ENCODE measurements at regions not wholly inside any gene's neighbourhood (a gene's known extent, or its start where the extent isn't known, plus 50 kb on each side); places are given as distances from the start of the nearest gene placed in this dataset.
A peak's percentile ranks its signal among the peaks of the same experiment; 100 is the strongest.

- TF ChIP-seq, protein P1, sequence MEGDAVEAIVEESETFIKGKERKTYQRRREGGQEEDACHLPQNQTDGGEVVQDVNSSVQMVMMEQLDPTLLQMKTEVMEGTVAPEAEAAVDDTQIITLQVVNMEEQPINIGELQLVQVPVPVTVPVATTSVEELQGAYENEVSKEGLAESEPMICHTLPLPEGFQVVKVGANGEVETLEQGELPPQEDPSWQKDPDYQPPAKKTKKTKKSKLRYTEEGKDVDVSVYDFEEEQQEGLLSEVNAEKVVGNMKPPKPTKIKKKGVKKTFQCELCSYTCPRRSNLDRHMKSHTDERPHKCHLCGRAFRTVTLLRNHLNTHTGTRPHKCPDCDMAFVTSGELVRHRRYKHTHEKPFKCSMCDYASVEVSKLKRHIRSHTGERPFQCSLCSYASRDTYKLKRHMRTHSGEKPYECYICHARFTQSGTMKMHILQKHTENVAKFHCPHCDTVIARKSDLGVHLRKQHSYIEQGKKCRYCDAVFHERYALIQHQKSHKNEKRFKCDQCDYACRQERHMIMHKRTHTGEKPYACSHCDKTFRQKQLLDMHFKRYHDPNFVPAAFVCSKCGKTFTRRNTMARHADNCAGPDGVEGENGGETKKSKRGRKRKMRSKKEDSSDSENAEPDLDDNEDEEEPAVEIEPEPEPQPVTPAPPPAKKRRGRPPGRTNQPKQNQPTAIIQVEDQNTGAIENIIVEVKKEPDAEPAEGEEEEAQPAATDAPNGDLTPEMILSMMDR (IDR thresholded peaks at IDR 0.05; ENCODE audit: insufficient read depth, low read depth, low read length, missing control alignments) = no peak
- no peak for DNase-seq (ENCODE audit: low read depth)
- H3K4me3 ChIP-seq (ENCODE audit: low read length) = no peak overlapping the region
These were observed 173.0 kb upstream of the TARS1 start for GRCh38 chr5:33267801-33268200.

- TF ChIP-seq, protein P1 (IDR thresholded peaks at IDR 0.05; ENCODE audit: insufficient read depth, low read depth, low read length, missing control alignments) = no peak
- no peak overlapping the region for H3K4me3 ChIP-seq (ENCODE audit: low read length)
- no peak for DNase-seq (ENCODE audit: low read depth)
These were observed 172.4 kb upstream of the TARS1 start for GRCh38 chr5:33268374-33268773.

DNA sequence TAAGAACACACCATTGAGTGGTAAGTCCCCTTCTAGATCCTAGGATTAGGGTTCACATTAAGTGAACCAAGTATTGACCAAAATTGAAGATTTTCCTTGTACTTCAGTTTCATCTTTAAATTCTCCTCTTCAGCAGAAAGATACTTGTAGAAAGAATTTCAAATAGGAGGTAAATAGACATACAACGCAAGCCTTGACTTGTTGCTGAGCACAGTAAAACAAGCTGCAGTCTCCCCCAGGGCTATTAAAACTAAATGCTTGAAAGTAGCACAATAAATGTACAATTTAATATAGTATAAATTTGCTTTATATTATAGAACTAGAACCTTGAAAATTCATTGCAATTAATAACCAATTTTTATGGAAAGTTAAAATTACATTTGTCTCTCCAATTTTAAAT, 170.1 kb upstream of the TARS1 start:
- no peak overlapping the region for H3K4me3 ChIP-seq (ENCODE audit: low read length)
- peak; percentile 79 for DNase-seq (ENCODE audit: low read depth)
- TF ChIP-seq, protein P1 (IDR thresholded peaks at IDR 0.05; ENCODE audit: insufficient read depth, low read depth, low read length, missing control alignments) = no peak

GRCh38 chr5:33271606-33272005, 169.2 kb upstream of the TARS1 start:
- H3K4me3 ChIP-seq (ENCODE audit: low read length) = no peak overlapping the region
- DNase-seq (ENCODE audit: low read depth) = no peak
- TF ChIP-seq, protein P1 (IDR thresholded peaks at IDR 0.05; ENCODE audit: insufficient read depth, low read depth, low read length, missing control alignments) = no peak

DNA sequence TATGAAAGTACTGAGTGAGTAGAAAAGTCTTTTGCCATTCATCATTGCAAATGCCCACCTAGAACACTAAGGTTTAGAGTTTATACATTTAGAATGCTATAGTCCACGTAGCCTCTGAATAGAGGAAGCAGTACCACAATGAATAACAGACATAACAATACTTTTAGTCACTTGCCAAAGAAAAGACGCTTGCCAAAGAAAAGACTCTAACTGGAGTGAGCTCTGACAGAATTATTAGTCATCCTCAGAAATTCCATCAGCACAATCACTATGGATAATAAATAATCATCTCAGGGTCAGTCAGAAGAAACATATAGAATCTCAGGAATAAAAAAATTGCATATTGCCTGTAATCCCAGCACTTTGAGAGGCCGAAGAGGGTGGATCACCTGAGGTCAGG, 168.5 kb upstream of the TARS1 start:
- H3K4me3 ChIP-seq (ENCODE audit: low read length) = no peak overlapping the region
- TF ChIP-seq, protein P1 (IDR thresholded peaks at IDR 0.05; ENCODE audit: insufficient read depth, low read depth, low read length, missing control alignments) = no peak
- peak; percentile 91 for DNase-seq (ENCODE audit: low read depth)

GRCh38 chr5:33273985-33274384, 166.8 kb upstream of the TARS1 start:
- TF ChIP-seq, protein P1 (IDR thresholded peaks at IDR 0.05; ENCODE audit: insufficient read depth, low read depth, low read length, missing control alignments) = no peak
- peak; percentile 63 for DNase-seq (ENCODE audit: low read depth)
- H3K4me3 ChIP-seq (ENCODE audit: low read length) = no peak overlapping the region

- TF ChIP-seq, protein P1 (IDR thresholded peaks at IDR 0.05; ENCODE audit: insufficient read depth, low read depth, low read length, missing control alignments) = no peak
- no peak overlapping the region for H3K4me3 ChIP-seq (ENCODE audit: low read length)
- DNase-seq (ENCODE audit: low read depth) = no peak
These were observed 165.4 kb upstream of the TARS1 start for GRCh38 chr5:33275391-33275790.

All from epithelial cell of esophagus (primary cell).